Activated CD4-positive, alpha-beta T cell treated with anti-CD3 and anti-CD28 coated beads, Interleukin-2, amount 50 U/mL, for 24 hours (primary cell): ENCODE measurements at regions not wholly inside any gene's neighbourhood (a gene's known extent, or its start where the extent isn't known, plus 50 kb on each side); places are given as distances from the start of the nearest gene placed in this dataset.

Experiments
- DNase-seq, 2 donors: peaks; one replicate each; pipeline ENCODE4 v3.0.0-alpha.2; 2020; ENCODE audit warnings: low read depth in 1 of 2, low spot score in 1 of 2

GRCh38 chr13:79090552-79091124, 315.4 kb downstream of the RBM26 start:
- no peak for DNase-seq

GRCh38 chr13:79084802-79085424, 321.1 kb downstream of the RBM26 start:
- no peak for DNase-seq

- no peak for DNase-seq
Measured at GRCh38 chr13:79081942-79082341, 324.1 kb downstream of the RBM26 start.

- DNase-seq = no peak
Measured at GRCh38 chr13:79079351-79079839, 326.7 kb downstream of the RBM26 start.

- DNase-seq = no peak
Measured at GRCh38 chr13:79075703-79076102, 330.4 kb downstream of the RBM26 start.

GRCh38 chr13:79070343-79070974, 335.6 kb downstream of the RBM26 start:
- no peak for DNase-seq

GRCh38 chr13:79062291-79062690, 343.8 kb downstream of the RBM26 start:
- no peak for DNase-seq

- no peak for DNase-seq
Measured at GRCh38 chr13:79060216-79060615, 345.8 kb downstream of the RBM26 start.

GRCh38 chr13:79056706-79057105, 349.3 kb downstream of the RBM26 start:
- no peak for DNase-seq

GRCh38 chr13:79051472-79051871, 354.6 kb downstream of the RBM26 start:
- no peak for DNase-seq

GRCh38 chr13:79044415-79044814, 361.6 kb downstream of the RBM26 start:
- DNase-seq = no peak

- no peak for DNase-seq
Measured at GRCh38 chr13:79043208-79043607, 362.8 kb downstream of the RBM26 start.

- DNase-seq = no peak
Measured at GRCh38 chr13:79037197-79037596, 368.9 kb downstream of the RBM26 start.

GRCh38 chr13:79034341-79034740, 371.7 kb downstream of the RBM26 start:
- DNase-seq = no peak

GRCh38 chr13:79030513-79030912, 371.6 kb upstream of the OBI1 start:
- DNase-seq = no peak

- no peak for DNase-seq
Measured at GRCh38 chr13:79018166-79018565, 359.2 kb upstream of the OBI1 start.

- no peak for DNase-seq
Measured at GRCh38 chr13:79011179-79011578, 352.2 kb upstream of the OBI1 start.

GRCh38 chr13:79003989-79004898, 345.3 kb upstream of the OBI1 start:
- DNase-seq = no peak

GRCh38 chr13:78999494-78999893, 340.5 kb upstream of the OBI1 start:
- no peak for DNase-seq

GRCh38 chr13:78998630-78999315, 339.8 kb upstream of the OBI1 start:
- DNase-seq = no peak
